ENCODE measurements at regions not wholly inside any gene's neighbourhood (a gene's known extent, or its start where the extent isn't known, plus 50 kb on each side); places are given as distances from the start of the nearest gene placed in this dataset.

DNA sequence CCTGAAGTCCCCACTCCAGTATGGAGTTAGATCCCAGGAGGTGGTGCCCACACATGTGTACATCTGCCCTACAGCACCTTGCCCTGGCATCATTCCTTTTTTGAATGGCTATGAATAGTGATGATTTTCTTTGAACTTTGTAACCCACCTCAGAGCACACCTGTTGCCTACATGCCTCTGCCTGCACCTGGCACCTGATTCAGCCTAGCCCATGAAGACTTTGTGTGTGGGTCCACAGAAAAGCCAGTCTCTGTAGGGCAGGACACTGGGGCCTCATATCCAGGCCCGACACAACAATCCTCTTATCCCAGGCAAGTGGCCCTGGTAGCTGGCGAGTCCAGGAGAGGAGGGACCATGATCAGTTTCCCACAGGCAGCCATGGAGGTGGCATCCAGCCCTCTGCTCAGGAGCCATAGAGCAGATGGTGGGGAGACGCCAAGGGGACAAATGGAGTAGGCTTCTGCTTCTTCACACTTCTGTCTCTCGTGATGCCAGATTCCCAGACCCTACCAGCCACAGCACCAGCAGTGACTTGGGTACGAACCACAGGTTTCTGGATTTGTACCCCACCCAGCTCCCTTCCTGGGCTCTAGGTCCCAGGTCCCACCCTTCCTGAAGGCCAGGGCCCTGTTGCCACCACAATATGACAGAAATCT is 230.7 kb downstream of the UACA start:
- Histone ChIP-seq H3K27ac (ENCODE audit: low read depth, low read length, severe bottlenecking) (no peak overlapping the region), H3K36me3 (ENCODE audit: control insufficient read depth, insufficient read depth, low read length) (no peaks in the 10 kb centered on the region), H3K9me3 (ENCODE audit: control insufficient read depth, low read length) (no peaks in the 10 kb centered on the region), H3K4me1 (ENCODE audit: control insufficient read depth, insufficient read depth, low read length, poor library complexity, severe bottlenecking) (peaks cover 3% of the 10 kb centered on the region), H3K4me3 (ENCODE audit: extremely low read depth, insufficient read depth, low read length, poor library complexity, severe bottlenecking) (no peak overlapping the region)
- 98 to 100% methylated on average over 3 to 4 of the region's 5 CpGs for WGBS, 2 experiments (ENCODE audit: insufficient coverage in 2 of 2)

DNA sequence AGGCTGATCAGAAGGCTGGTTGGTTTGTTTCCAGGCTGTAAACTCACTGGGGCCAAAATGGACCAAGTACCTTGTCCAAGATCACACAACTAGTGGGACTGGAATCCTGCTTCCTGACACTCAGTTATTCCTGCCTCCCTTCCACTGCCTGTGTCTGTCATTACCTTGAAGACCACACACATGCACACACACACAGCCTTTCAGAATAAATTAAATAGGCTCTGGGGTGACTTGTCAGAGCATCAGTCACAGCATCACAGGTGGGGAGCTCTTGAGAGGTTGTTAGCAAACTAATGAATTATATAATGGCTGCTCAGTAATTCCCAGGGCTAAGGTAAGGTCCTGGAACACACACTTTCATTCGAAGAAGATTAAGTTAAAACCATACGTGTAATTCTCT is 231.8 kb downstream of the UACA start:
- no peaks in the 10 kb centered on the region for H3K36me3 ChIP-seq (ENCODE audit: control insufficient read depth, insufficient read depth, low read length)
- H3K4me3 ChIP-seq (ENCODE audit: extremely low read depth, insufficient read depth, low read length, poor library complexity, severe bottlenecking), result no peak overlapping the region
- H3K27ac ChIP-seq (ENCODE audit: low read depth, low read length, severe bottlenecking), result no peak overlapping the region
- no peaks in the 10 kb centered on the region for H3K9me3 ChIP-seq (ENCODE audit: control insufficient read depth, low read length)
- 80 to 96% methylated on average over 2 of the region's 2 CpGs for WGBS, 2 experiments (ENCODE audit: insufficient coverage in 2 of 2)
- peaks cover 5% of the 10 kb centered on the region for H3K4me1 ChIP-seq (ENCODE audit: control insufficient read depth, insufficient read depth, low read length, poor library complexity, severe bottlenecking)

DNA sequence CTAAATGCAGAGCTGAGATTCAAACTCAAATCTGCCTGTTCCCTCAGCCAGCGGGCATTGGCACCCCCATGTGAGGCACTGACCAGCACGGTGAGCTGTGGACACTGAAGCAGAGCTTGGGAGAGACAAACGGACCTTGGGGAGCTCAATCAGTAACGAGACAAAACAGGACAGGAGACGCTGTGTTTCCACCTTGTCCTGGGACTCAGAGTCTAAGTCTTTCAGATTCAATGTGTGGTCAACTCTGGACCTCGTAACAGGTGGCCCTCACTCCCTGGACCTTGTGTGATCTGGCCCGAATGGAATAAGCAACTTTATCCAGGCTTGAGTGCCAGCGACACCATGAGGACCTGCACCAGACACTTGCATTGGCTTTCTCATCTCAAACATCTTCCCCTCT is 232.5 kb downstream of the UACA start:
- WGBS, 2 experiments (ENCODE audit: insufficient coverage in 2 of 2), result 88% methylated on average over 8 of the region's 8 CpGs
- Histone ChIP-seq H3K4me3 (ENCODE audit: extremely low read depth, insufficient read depth, low read length, poor library complexity, severe bottlenecking) (no peak overlapping the region), H3K9me3 (ENCODE audit: control insufficient read depth, low read length) (no peaks in the 10 kb centered on the region), H3K27ac (ENCODE audit: low read depth, low read length, severe bottlenecking) (no peak overlapping the region), H3K4me1 (ENCODE audit: control insufficient read depth, insufficient read depth, low read length, poor library complexity, severe bottlenecking) (peaks cover 10% of the 10 kb centered on the region), H3K36me3 (ENCODE audit: control insufficient read depth, insufficient read depth, low read length) (no peaks in the 10 kb centered on the region)

DNA sequence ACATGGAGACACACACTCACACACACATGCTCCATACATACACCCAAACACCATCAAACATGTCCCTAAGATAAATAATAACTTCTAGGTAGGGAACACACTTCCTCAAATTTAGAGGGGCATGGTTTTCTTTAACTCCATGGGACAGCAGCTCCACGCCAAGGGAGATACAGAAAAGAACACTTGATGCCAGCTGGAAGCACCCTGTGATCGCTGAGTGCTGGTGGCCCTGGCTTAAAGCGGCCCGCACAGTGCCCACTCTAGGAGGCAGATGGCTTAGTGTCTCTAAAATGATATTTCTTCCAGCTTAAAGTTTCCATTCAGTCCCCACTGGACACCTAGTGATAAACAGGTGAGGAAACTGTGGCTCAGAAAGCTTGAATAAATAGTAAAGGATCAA is 232.9 kb downstream of the UACA start:
- WGBS, 2 experiments (ENCODE audit: insufficient coverage in 2 of 2), result 72 to 100% methylated on average over 1 to 2 of the region's 4 CpGs
- Histone ChIP-seq H3K36me3 (ENCODE audit: control insufficient read depth, insufficient read depth, low read length) (no peaks in the 10 kb centered on the region), H3K4me1 (ENCODE audit: control insufficient read depth, insufficient read depth, low read length, poor library complexity, severe bottlenecking) (peaks cover 10% of the 10 kb centered on the region), H3K4me3 (ENCODE audit: extremely low read depth, insufficient read depth, low read length, poor library complexity, severe bottlenecking) (no peak overlapping the region), H3K9me3 (ENCODE audit: control insufficient read depth, low read length) (no peaks in the 10 kb centered on the region), H3K27ac (ENCODE audit: low read depth, low read length, severe bottlenecking) (no peak overlapping the region)

DNA sequence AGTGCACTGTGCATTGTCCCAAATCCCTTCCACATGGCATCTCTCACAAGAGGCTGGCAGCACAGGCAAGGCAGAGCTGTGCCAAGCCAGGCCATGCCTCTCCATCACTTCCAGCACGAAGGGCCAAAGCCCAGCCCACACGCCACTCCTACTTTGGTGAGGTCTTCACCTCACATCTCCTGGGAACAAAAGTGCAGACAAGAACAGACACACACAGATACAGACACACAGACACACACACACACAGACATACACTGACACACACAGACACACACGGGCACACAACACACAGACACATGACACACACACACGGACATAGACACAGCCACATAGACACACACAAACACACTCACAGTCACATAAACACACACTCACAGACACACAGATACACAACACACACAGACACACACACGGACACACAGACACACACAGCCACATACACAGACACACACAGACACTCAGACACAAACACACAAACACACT is 233.3 kb downstream of the UACA start:
- no peak overlapping the region for H3K4me3 ChIP-seq (ENCODE audit: extremely low read depth, insufficient read depth, low read length, poor library complexity, severe bottlenecking)
- WGBS, 2 experiments (ENCODE audit: insufficient coverage in 2 of 2), result 85 to 93% methylated on average over 4 to 5 of the region's 5 CpGs
- no peaks in the 10 kb centered on the region for H3K36me3 ChIP-seq (ENCODE audit: control insufficient read depth, insufficient read depth, low read length)

DNA sequence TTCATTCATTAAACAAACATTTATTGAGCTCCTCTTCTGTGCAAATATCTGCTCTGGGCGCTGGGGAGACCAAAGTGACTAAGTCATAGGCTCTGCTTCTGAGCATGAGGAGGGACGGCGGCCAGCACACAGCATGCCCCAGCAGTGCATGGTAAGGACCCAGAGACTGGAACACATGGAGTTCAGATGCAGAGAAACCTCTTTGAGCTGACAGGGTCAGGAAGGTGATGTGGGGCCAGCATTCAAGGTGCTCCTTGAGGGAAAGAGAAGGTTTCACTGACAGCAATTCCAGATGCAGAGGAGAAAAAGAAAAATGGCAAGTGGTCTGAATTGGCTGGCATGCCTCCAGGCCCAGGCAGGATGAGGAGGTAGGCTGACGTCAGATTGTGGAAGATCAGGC is 234.5 kb downstream of the UACA start:
- Histone ChIP-seq H3K27ac (ENCODE audit: low read depth, low read length, severe bottlenecking) (no peak overlapping the region), H3K4me3 (ENCODE audit: extremely low read depth, insufficient read depth, low read length, poor library complexity, severe bottlenecking) (no peak overlapping the region), H3K9me3 (ENCODE audit: control insufficient read depth, low read length) (no peaks in the 10 kb centered on the region), H3K36me3 (ENCODE audit: control insufficient read depth, insufficient read depth, low read length) (no peaks in the 10 kb centered on the region), H3K4me1 (ENCODE audit: control insufficient read depth, insufficient read depth, low read length, poor library complexity, severe bottlenecking) (peaks cover 7% of the 10 kb centered on the region)
- WGBS, 2 experiments (ENCODE audit: insufficient coverage in 2 of 2), result 82 to 83% methylated on average over 4 of the region's 4 CpGs

More for the DNA sequence above, 233.3 kb downstream of the UACA start:
- H3K4me1 ChIP-seq (ENCODE audit: control insufficient read depth, insufficient read depth, low read length, poor library complexity, severe bottlenecking), result peaks cover 8% of the 10 kb centered on the region
- no peak overlapping the region for H3K27ac ChIP-seq (ENCODE audit: low read depth, low read length, severe bottlenecking)
- H3K9me3 ChIP-seq (ENCODE audit: control insufficient read depth, low read length), result no peaks in the 10 kb centered on the region

DNA sequence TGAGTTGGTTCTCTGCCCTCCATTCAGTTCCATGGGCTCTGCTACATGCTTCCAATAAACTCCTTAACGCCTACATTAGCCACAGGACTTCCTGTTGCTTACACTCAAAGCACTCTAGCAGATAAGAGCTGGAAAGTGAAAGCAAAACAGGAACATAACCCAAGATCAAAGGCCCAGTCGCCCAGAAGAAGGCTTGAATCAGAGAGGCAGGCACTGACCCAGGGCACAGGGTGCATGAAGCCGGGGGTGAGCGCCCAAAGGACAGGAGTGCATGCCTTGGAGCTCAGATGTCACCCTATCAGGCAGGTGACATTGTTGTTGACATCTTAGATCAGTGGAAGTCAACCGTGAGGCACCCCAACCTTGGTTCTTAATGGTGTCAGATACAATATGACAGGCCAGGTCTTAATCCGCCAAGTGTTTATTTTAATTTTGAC is 235.1 kb downstream of the UACA start:
- H3K4me1 ChIP-seq (ENCODE audit: control insufficient read depth, insufficient read depth, low read length, poor library complexity, severe bottlenecking), result peaks cover 7% of the 10 kb centered on the region
- H3K9me3 ChIP-seq (ENCODE audit: control insufficient read depth, low read length), result no peaks in the 10 kb centered on the region
- no peaks in the 10 kb centered on the region for H3K36me3 ChIP-seq (ENCODE audit: control insufficient read depth, insufficient read depth, low read length)
- WGBS, 2 experiments (ENCODE audit: insufficient coverage in 2 of 2), result 82 to 84% methylated on average over 4 to 6 of the region's 6 CpGs
- no peak overlapping the region for H3K4me3 ChIP-seq (ENCODE audit: extremely low read depth, insufficient read depth, low read length, poor library complexity, severe bottlenecking)
- no peak overlapping the region for H3K27ac ChIP-seq (ENCODE audit: low read depth, low read length, severe bottlenecking)

DNA sequence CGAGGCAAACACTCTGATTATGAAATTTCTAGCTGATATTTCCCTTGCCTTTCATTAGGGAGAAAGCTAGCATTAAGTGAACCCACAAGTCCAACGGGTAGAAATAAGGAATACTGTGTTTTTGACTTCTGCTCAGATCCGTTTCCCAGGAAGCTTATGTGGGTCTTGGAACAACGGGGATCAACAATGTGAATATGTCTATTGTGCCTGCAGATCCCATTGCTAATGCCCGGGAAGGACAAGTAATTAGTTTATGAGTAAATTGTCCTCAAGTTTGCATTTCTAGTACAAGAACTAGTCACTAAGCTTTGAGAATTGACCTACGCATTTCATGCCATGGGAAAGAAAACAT is 236.4 kb downstream of the UACA start:
- Histone ChIP-seq H3K9me3 (ENCODE audit: control insufficient read depth, low read length) (no peaks in the 10 kb centered on the region), H3K36me3 (ENCODE audit: control insufficient read depth, insufficient read depth, low read length) (no peaks in the 10 kb centered on the region), H3K4me3 (ENCODE audit: extremely low read depth, insufficient read depth, low read length, poor library complexity, severe bottlenecking) (no peak overlapping the region), H3K27ac (ENCODE audit: low read depth, low read length, severe bottlenecking) (no peak overlapping the region), H3K4me1 (ENCODE audit: control insufficient read depth, insufficient read depth, low read length, poor library complexity, severe bottlenecking) (peaks cover 7% of the 10 kb centered on the region)
- 95 to 96% methylated on average over 4 to 5 of the region's 6 CpGs for WGBS, 2 experiments (ENCODE audit: insufficient coverage in 2 of 2)

DNA sequence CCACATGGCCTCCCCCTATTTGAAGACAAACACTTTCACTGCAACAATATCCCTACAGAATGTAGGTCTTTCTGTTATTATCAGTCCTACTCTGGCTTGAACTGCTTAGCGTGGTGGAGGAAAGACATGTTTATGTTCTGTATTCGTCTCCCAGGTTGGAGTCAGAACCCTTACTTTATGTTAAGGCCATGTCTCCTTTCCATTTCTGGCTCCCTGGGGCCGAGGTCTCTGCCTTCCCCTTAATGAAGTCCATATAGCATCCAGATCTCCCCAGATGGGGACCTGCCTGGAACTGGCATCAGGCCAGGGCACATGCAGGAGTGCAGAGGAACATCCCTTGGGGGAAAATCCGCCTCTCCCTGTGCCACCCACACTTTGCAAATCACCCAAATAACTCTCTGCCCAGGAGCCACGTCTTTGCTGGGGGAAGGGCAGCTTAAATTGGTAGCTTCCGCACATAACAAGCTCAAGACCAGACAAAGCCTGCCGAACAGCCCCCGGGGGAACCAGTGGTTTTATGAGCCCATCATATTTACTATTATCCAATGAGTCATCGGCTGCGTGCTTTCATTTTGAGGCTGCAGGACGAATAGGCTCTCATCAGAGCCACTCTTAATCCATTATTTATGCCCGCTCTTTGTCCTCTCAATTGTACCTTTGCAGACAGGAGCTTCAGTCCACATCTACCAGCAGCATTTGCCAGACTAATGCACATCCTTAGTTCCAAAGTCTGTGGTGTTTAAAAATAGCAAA is 237.0 kb downstream of the UACA start:
- Histone ChIP-seq H3K9me3 (ENCODE audit: control insufficient read depth, low read length) (no peaks in the 10 kb centered on the region), H3K4me1 (ENCODE audit: control insufficient read depth, insufficient read depth, low read length, poor library complexity, severe bottlenecking) (peaks cover 7% of the 10 kb centered on the region), H3K4me3 (ENCODE audit: extremely low read depth, insufficient read depth, low read length, poor library complexity, severe bottlenecking) (no peak overlapping the region), H3K27ac (ENCODE audit: low read depth, low read length, severe bottlenecking) (no peak overlapping the region), H3K36me3 (ENCODE audit: control insufficient read depth, insufficient read depth, low read length) (no peaks in the 10 kb centered on the region)
- WGBS, 2 experiments (ENCODE audit: insufficient coverage in 2 of 2), result 92 to 94% methylated on average over 8 to 10 of the region's 12 CpGs

DNA sequence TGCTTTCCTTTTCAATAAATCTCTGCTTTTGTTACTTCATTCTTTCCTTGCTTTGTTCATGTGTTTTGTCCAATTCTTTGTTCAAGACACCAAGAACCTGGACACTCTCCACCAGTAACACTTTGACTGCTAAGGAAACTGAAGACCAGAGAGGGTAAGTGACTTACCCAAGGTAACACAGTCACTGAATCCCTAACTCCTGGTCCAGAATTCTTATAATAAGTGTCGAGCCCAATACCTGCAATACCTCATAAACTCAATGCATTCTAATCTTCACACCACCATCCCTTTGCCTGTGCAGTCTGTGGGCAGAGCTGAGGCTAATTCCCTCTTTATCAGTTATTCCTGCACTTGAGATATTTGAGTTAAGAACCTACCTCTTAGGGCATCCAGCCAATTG is 237.8 kb downstream of the UACA start:
- Histone ChIP-seq H3K4me1 (ENCODE audit: control insufficient read depth, insufficient read depth, low read length, poor library complexity, severe bottlenecking) (peaks cover 7% of the 10 kb centered on the region), H3K9me3 (ENCODE audit: control insufficient read depth, low read length) (no peaks in the 10 kb centered on the region), H3K36me3 (ENCODE audit: control insufficient read depth, insufficient read depth, low read length) (no peaks in the 10 kb centered on the region), H3K4me3 (ENCODE audit: extremely low read depth, insufficient read depth, low read length, poor library complexity, severe bottlenecking) (no peak overlapping the region), H3K27ac (ENCODE audit: low read depth, low read length, severe bottlenecking) (no peak overlapping the region)
- WGBS, 2 experiments (ENCODE audit: insufficient coverage in 2 of 2), result 43 to 80% methylated on average over 1 of the region's 1 CpG

DNA sequence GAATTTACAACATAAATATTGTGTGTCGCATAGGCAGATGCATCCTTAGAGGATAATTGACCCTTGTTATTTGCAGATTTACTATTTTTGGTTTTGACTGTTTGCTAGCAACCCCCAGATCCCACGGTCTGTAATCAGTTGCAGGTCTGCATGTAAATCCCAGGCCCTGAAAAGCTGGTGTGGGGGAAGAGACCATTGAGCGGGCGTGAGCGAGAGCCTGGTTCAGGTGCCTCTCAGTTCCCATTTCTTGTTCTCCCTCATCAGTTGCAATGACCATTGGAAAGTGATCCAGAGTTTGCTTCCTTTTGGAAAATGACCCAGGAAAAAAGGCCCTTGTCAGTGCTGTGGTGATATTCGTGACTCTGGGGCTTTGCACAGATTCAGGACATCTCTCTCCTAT is 238.9 kb downstream of the UACA start:
- 85 to 94% methylated on average over 4 to 5 of the region's 6 CpGs for WGBS, 2 experiments (ENCODE audit: insufficient coverage in 2 of 2)
- Histone ChIP-seq H3K27ac (ENCODE audit: low read depth, low read length, severe bottlenecking) (no peak overlapping the region), H3K4me3 (ENCODE audit: extremely low read depth, insufficient read depth, low read length, poor library complexity, severe bottlenecking) (no peak overlapping the region)

More for the DNA sequence above, 238.9 kb downstream of the UACA start:
- H3K4me1 ChIP-seq (ENCODE audit: control insufficient read depth, insufficient read depth, low read length, poor library complexity, severe bottlenecking), result peaks cover 7% of the 10 kb centered on the region
- no peaks in the 10 kb centered on the region for H3K9me3 ChIP-seq (ENCODE audit: control insufficient read depth, low read length)
- H3K36me3 ChIP-seq (ENCODE audit: control insufficient read depth, insufficient read depth, low read length), result no peaks in the 10 kb centered on the region

Measured in mesodermal cell (in vitro differentiated cells).